ENCODE measurements at regions not wholly inside any gene's neighbourhood (a gene's known extent, or its start where the extent isn't known, plus 50 kb on each side); places are given as distances from the start of the nearest gene placed in this dataset.

- RAD21 ChIA-PET (ENCODE audit: low non-redundant PET in 1 of 2, low total read pairs in 2 of 2, uncharacterized antibody in 2 of 2, unreplicated experiment in 2 of 2) = no interaction called here
- intact Hi-C loops (cut with micrococcal nuclease) = no loop called here
- CTCF ChIA-PET = no interaction called here
- H3K27ac ChIP-seq (ENCODE audit: low read depth, low read length) = no peak overlapping the region
- no peaks in the 10 kb centered on the region for H3K36me3 ChIP-seq (ENCODE audit: control insufficient read depth in 1 of 2, insufficient read depth in 2 of 2, low read length in 2 of 2)
- no peaks in the 10 kb centered on the region for H3K9me2 ChIP-seq (ENCODE audit: insufficient read depth)
- ATAC-seq = no peak
- H4K20me1 ChIP-seq (ENCODE audit: insufficient read depth) = no peaks in the 10 kb centered on the region
- no peak overlapping the region for H3K4me2 ChIP-seq (ENCODE audit: low read length)
- BruUV-seq (replicated peaks) = no TSS peak
- no peak overlapping the region for H3K4me3 ChIP-seq (replicated peaks in 1 of 2; ENCODE audit: low read depth in 1 of 2, low read length in 2 of 2)
- H2AFZ ChIP-seq (ENCODE audit: low read depth, low read length, poor library complexity, severe bottlenecking) = no peak overlapping the region
- DNase-seq (ENCODE audit: low read depth, low spot score) = no peak
- H3K4me1 ChIP-seq (ENCODE audit: control insufficient read depth in 1 of 2, insufficient read depth in 2 of 2, low read length in 2 of 2) = no peaks in the 10 kb centered on the region
- no peaks in the 10 kb centered on the region for H3K79me2 ChIP-seq (ENCODE audit: insufficient read depth, low read length)
- POLR2A ChIA-PET = no interaction called here
- no peaks in the 10 kb centered on the region for H3K27me3 ChIP-seq (ENCODE audit: insufficient read depth, low read length)
- H3K9ac ChIP-seq (ENCODE audit: low read length) = no peak overlapping the region
- no peaks in the 10 kb centered on the region for H3K9me3 ChIP-seq (ENCODE audit: control insufficient read depth in 1 of 2, insufficient read depth in 1 of 2, low read depth in 1 of 2, low read length in 2 of 2)
- TF ChIP-seq RAD21 (IDR thresholded peaks at IDR 0.05; ENCODE audit: low read depth) (no peak), TCF7L2 (IDR thresholded peaks at IDR 0.05; ENCODE audit: borderline replicate concordance, extremely low read depth, insufficient read depth, insufficient read length) (no peak), CTCF (IDR thresholded peaks at IDR 0.05 in 2 of 3, conservative IDR thresholded peaks at IDR 0.05 in 1 of 3; ENCODE audit: borderline replicate concordance in 1 of 3, insufficient read depth in 1 of 3, low read depth in 2 of 3, low read length in 2 of 3) (no peak), ATF3 (IDR thresholded peaks at IDR 0.05) (no peak), ELF1 (IDR thresholded peaks at IDR 0.05; ENCODE audit: borderline replicate concordance, low read depth) (no peak), ZFX (IDR thresholded peaks at IDR 0.05) (no peak), EZH2 (IDR thresholded peaks at IDR 0.05) (no peak), SRF (IDR thresholded peaks at IDR 0.05; ENCODE audit: low read depth) (no peak), CEBPB (IDR thresholded peaks at IDR 0.05; ENCODE audit: low read depth) (no peak), MAX (IDR thresholded peaks at IDR 0.05) (no peak)
Observed at GRCh38 chr5:156052656-156053055, 274.3 kb upstream of the SGCD start.
